ENCODE measurements at regions not wholly inside any gene's neighbourhood (a gene's known extent, or its start where the extent isn't known, plus 50 kb on each side); places are given as distances from the start of the nearest gene placed in this dataset.

- H2AFZ ChIP-seq (ENCODE audit: control insufficient read depth, low read depth, low read length) = no peak overlapping the region
- 18% methylated on average over 2 of the region's 2 CpGs for WGBS (ENCODE audit: insufficient coverage, insufficient replicate concordance, low lambda C conversion rate, missing lambda C conversion rate)
- in situ Hi-C loops (cut with MboI) = no loop called here
Observed at GRCh38 chr4:81769244-81769643, 297.5 kb upstream of the RASGEF1B start.

GRCh38 chr4:81758574-81759264, 287.0 kb upstream of the RASGEF1B start:
- H2AFZ ChIP-seq (ENCODE audit: control insufficient read depth, low read depth, low read length) = no peak overlapping the region
- no peaks in the 10 kb centered on the region for H3K4me1 ChIP-seq (ENCODE audit: control insufficient read depth, insufficient read depth, low read length)
- SMC1A ChIA-PET (ENCODE audit: uncharacterized antibody, unreplicated experiment) = interaction anchor here (0.6 to 1.2 kb wide), 3 partner anchors 10 to 264 kb away, joined by 3 read pairs; no protein-coding TSS in a partner anchor
- H3K9ac ChIP-seq (ENCODE audit: control insufficient read depth, insufficient read depth, low read length) = no peak overlapping the region
- CTCF ChIA-PET = interaction anchor here (1.3 kb wide), 1 partner anchor 291 kb away, joined by 3 read pairs; no protein-coding TSS in a partner anchor
- BruUV-seq (replicated peaks) = no TSS peak
- H3K9me3 ChIP-seq (replicated peaks; ENCODE audit: control insufficient read depth, insufficient read depth, low read length) = no peaks in the 10 kb centered on the region
- no peaks in the 10 kb centered on the region for H3K36me3 ChIP-seq (ENCODE audit: control insufficient read depth in 2 of 2, insufficient read depth in 2 of 2, low read length in 1 of 2)
- no peak overlapping the region for H3K4me2 ChIP-seq (ENCODE audit: control insufficient read depth, insufficient read depth)
- no peaks in the 10 kb centered on the region for H4K20me1 ChIP-seq (ENCODE audit: control insufficient read depth, insufficient read depth)
- RAD21 ChIA-PET (ENCODE audit: unreplicated experiment) = no interaction called here
- WGBS (ENCODE audit: insufficient coverage, insufficient replicate concordance, low lambda C conversion rate, missing lambda C conversion rate) = 93% methylated on average over 1 of the region's 1 CpG
- H3K27ac ChIP-seq (ENCODE audit: control insufficient read depth, insufficient read depth) = no peak overlapping the region
- no peak for ATAC-seq
- no peak for FAIRE-seq
- no peak overlapping the region for H3K4me3 ChIP-seq
- intact Hi-C loops (cut with micrococcal nuclease; ENCODE audit: unreplicated experiment) (no loop called here), in situ Hi-C loops (cut with MboI) (no loop called here)
- TF ChIP-seq SPI1 (IDR thresholded peaks at IDR 0.05; ENCODE audit: borderline replicate concordance, insufficient read depth, low read depth, low read length) (0 out of 2 replicates have a peak, but pooled peaks have one; percentile 29), CHD1 (IDR thresholded peaks at IDR 0.05; ENCODE audit: low read depth, low read length) (no peak), SUPT20H (IDR thresholded peaks at IDR 0.05; ENCODE audit: borderline replicate concordance, control insufficient read depth, low read depth, low read length) (no peak)
- DNase-seq (ENCODE audit: low read depth, low spot score) = no peak
- H3K79me2 ChIP-seq (ENCODE audit: control insufficient read depth, insufficient read depth, low read length) = no peaks in the 10 kb centered on the region
- POLR2A ChIA-PET = no interaction called here
- no peaks in the 10 kb centered on the region for H3K27me3 ChIP-seq (replicated peaks in 1 of 2; ENCODE audit: control insufficient read depth in 2 of 2, insufficient read depth in 2 of 2, low read length in 1 of 2)

More at GRCh38 chr4:81769244-81769643, 297.5 kb upstream of the RASGEF1B start:
- ChIA-PET RAD21 (ENCODE audit: unreplicated experiment) (no interaction called here), POLR2A (no interaction called here), SMC1A (ENCODE audit: uncharacterized antibody, unreplicated experiment) (interaction anchor here (0.8 kb wide), 1 partner anchor 10 kb away, joined by 3 read pairs; no protein-coding TSS in a partner anchor), CTCF (interaction anchor here (0.5 kb wide), 1 partner anchor 179 kb away, joined by 4 read pairs; no protein-coding TSS in a partner anchor)
- H3K4me1 ChIP-seq (ENCODE audit: control insufficient read depth, insufficient read depth, low read length) = no peaks in the 10 kb centered on the region
- DNase-seq (ENCODE audit: low read depth, low spot score) = no peak
- H3K27me3 ChIP-seq (replicated peaks in 1 of 2; ENCODE audit: control insufficient read depth in 2 of 2, insufficient read depth in 2 of 2, low read length in 1 of 2) = no peaks in the 10 kb centered on the region
- BruUV-seq (replicated peaks) = no TSS peak
- no peak for ATAC-seq
- no peaks in the 10 kb centered on the region for H3K36me3 ChIP-seq (ENCODE audit: control insufficient read depth in 2 of 2, insufficient read depth in 2 of 2, low read length in 1 of 2)
- no peaks in the 10 kb centered on the region for H3K9me3 ChIP-seq (replicated peaks; ENCODE audit: control insufficient read depth, insufficient read depth, low read length)
- intact Hi-C loops (cut with micrococcal nuclease; ENCODE audit: unreplicated experiment) = no loop called here
- TF ChIP-seq POU2F2 (IDR thresholded peaks at IDR 0.05; ENCODE audit: borderline replicate concordance, low read depth, low read length) = no peak
- TF ChIP-seq, protein P1, sequence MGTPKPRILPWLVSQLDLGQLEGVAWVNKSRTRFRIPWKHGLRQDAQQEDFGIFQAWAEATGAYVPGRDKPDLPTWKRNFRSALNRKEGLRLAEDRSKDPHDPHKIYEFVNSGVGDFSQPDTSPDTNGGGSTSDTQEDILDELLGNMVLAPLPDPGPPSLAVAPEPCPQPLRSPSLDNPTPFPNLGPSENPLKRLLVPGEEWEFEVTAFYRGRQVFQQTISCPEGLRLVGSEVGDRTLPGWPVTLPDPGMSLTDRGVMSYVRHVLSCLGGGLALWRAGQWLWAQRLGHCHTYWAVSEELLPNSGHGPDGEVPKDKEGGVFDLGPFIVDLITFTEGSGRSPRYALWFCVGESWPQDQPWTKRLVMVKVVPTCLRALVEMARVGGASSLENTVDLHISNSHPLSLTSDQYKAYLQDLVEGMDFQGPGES (IDR thresholded peaks at IDR 0.05) = no peak
- no peak overlapping the region for H3K9ac ChIP-seq (ENCODE audit: control insufficient read depth, insufficient read depth, low read length)
- no peak overlapping the region for H3K4me2 ChIP-seq (ENCODE audit: control insufficient read depth, insufficient read depth)
- no peak overlapping the region for H3K4me3 ChIP-seq
- no peak overlapping the region for H3K27ac ChIP-seq (ENCODE audit: control insufficient read depth, insufficient read depth)
- H4K20me1 ChIP-seq (ENCODE audit: control insufficient read depth, insufficient read depth) = no peaks in the 10 kb centered on the region
- H3K79me2 ChIP-seq (ENCODE audit: control insufficient read depth, insufficient read depth, low read length) = no peaks in the 10 kb centered on the region
- no peak for FAIRE-seq

All from GM12878 (cell line).